22Rv1 (cell line): ENCODE measurements at regions not wholly inside any gene's neighbourhood (a gene's known extent, or its start where the extent isn't known, plus 50 kb on each side); places are given as distances from the start of the nearest gene placed in this dataset.
"Not testable (repeated sequence)": the region's sequence is repeated elsewhere in the genome, so short reads cannot be mapped to it uniquely, and the experiment has no call there.

Source experiments
- ZFX ChIP-seq: fragments of 450-650 bp; IDR thresholded peaks from 2 replicates; pipeline ENCODE4 v1.6.1; 2017; ENCODE audit warnings: antibody characterized with exemption, borderline replicate concordance
- TF ChIP-seq, protein P1 (sequence below): fragments of 450-650 bp; IDR thresholded peaks from 2 replicates; pipeline ENCODE4 v1.5.1; 2017; ENCODE audit warnings: mild to moderate bottlenecking

DNA sequence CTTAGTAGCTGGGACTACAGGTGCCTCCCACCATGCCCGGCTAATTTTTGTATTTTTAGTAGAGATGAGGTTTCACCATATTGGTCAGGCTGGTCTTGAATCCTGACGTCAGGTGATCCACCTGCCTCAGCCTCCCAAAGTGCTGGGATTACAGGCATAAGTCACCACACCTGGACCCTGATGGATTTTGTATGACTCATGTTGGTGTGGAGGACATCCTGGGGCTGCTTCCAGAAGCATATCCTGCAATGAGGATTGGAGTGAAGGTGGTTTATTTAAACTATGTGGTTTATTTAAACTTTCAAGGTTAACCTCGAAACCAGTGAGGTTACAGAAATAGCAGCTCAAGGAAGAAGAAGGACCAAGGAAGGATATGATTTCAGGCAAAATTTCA lies 176.1 kb downstream of the BTBD3 start:
- TF ChIP-seq, protein P1, sequence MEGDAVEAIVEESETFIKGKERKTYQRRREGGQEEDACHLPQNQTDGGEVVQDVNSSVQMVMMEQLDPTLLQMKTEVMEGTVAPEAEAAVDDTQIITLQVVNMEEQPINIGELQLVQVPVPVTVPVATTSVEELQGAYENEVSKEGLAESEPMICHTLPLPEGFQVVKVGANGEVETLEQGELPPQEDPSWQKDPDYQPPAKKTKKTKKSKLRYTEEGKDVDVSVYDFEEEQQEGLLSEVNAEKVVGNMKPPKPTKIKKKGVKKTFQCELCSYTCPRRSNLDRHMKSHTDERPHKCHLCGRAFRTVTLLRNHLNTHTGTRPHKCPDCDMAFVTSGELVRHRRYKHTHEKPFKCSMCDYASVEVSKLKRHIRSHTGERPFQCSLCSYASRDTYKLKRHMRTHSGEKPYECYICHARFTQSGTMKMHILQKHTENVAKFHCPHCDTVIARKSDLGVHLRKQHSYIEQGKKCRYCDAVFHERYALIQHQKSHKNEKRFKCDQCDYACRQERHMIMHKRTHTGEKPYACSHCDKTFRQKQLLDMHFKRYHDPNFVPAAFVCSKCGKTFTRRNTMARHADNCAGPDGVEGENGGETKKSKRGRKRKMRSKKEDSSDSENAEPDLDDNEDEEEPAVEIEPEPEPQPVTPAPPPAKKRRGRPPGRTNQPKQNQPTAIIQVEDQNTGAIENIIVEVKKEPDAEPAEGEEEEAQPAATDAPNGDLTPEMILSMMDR, result not testable (repeated sequence)
- TF ChIP-seq ZFX, result not testable (repeated sequence)
